Non-pigmented ciliary epithelial cell (primary cell): ENCODE measurements at regions not wholly inside any gene's neighbourhood (a gene's known extent, or its start where the extent isn't known, plus 50 kb on each side); places are given as distances from the start of the nearest gene placed in this dataset.

ENCODE experiments used
- DNase-seq: peaks from one replicate; pipeline ENCODE4 v3.0.0-alpha.2; 2010; ENCODE audit warnings: low read depth

- DNase-seq, result no peak
Observed at GRCh38 chr6:169965239-169965638, 213.8 kb downstream of the ERMARD start.

GRCh38 chr6:169964486-169965180, 213.2 kb downstream of the ERMARD start:
- DNase-seq, result no peak

GRCh38 chr6:169963581-169964297, 212.3 kb downstream of the ERMARD start:
- no peak for DNase-seq

- DNase-seq, result no peak
Observed at GRCh38 chr6:169962604-169963469, 211.4 kb downstream of the ERMARD start.

GRCh38 chr6:169961772-169962561, 210.5 kb downstream of the ERMARD start:
- DNase-seq, result no peak

- DNase-seq, result no peak
Observed at GRCh38 chr6:169960886-169961611, 209.6 kb downstream of the ERMARD start.

GRCh38 chr6:169960521-169960885, 209.1 kb downstream of the ERMARD start:
- DNase-seq, result no peak

GRCh38 chr6:169960003-169960344, 208.6 kb downstream of the ERMARD start:
- DNase-seq, result no peak

- no peak for DNase-seq
Observed at GRCh38 chr6:169959136-169960002, 207.9 kb downstream of the ERMARD start.

- no peak for DNase-seq
Observed at GRCh38 chr6:169958510-169958909, 207.1 kb downstream of the ERMARD start.

- no peak for DNase-seq
Observed at GRCh38 chr6:169957351-169957963, 206.0 kb downstream of the ERMARD start.

- DNase-seq, result no peak
Observed at GRCh38 chr6:169956580-169956979, 205.2 kb downstream of the ERMARD start.

GRCh38 chr6:169955731-169956437, 204.5 kb downstream of the ERMARD start:
- DNase-seq, result no peak

- no peak for DNase-seq
Observed at GRCh38 chr6:169954977-169955376, 203.6 kb downstream of the ERMARD start.

- DNase-seq, result no peak
Observed at GRCh38 chr6:169953686-169954085, 202.3 kb downstream of the ERMARD start.

GRCh38 chr6:169950558-169950957, 199.1 kb downstream of the ERMARD start:
- DNase-seq, result no peak

- DNase-seq, result no peak
Observed at GRCh38 chr6:169949511-169950097, 198.2 kb downstream of the ERMARD start.

GRCh38 chr6:169946971-169947370, 195.5 kb downstream of the ERMARD start:
- no peak for DNase-seq

GRCh38 chr6:169945117-169945516, 193.7 kb downstream of the ERMARD start:
- no peak for DNase-seq
